ENCODE measurements at regions not wholly inside any gene's neighbourhood (a gene's known extent, or its start where the extent isn't known, plus 50 kb on each side); places are given as distances from the start of the nearest gene placed in this dataset.

DNA sequence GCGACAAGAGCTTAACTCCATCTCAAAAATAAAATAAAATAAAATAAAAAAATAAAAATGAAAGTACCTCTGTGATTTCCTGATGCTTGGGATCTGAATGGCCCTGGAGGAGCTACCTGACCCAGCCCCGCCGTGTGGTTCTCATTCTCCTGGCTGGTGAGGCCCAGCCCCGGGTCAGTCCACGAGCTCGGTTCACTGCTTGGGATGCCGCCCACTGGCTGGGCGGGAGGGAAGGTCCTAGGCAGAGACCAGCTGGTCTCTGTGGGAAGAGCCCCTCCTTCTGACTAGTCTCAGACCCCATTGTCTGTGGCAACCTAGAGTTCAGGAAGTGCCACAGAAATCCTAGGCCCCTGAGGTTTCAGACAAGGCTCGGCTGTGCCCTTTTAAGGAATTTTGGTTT lies 55.1 kb upstream of the DLGAP1 start:
- Histone ChIP-seq H3K4me1 (ENCODE audit: control insufficient read depth, insufficient read depth, low read length) (no peaks in the 10 kb centered on the region), H3K9ac (ENCODE audit: low read depth, low read length) (no peak overlapping the region), H3K4me3 (ENCODE audit: low read depth, low read length) (no peak overlapping the region), H3K36me3 (ENCODE audit: control insufficient read depth, insufficient read depth, low read length) (no peaks in the 10 kb centered on the region), H3K27me3 (ENCODE audit: control insufficient read depth, insufficient read depth, low read length) (no peaks in the 10 kb centered on the region), H3K9me3 (ENCODE audit: control insufficient read depth, insufficient read depth, low read length) (no peaks in the 10 kb centered on the region)
